ENCODE measurements at regions not wholly inside any gene's neighbourhood (a gene's known extent, or its start where the extent isn't known, plus 50 kb on each side); places are given as distances from the start of the nearest gene placed in this dataset.

DNA sequence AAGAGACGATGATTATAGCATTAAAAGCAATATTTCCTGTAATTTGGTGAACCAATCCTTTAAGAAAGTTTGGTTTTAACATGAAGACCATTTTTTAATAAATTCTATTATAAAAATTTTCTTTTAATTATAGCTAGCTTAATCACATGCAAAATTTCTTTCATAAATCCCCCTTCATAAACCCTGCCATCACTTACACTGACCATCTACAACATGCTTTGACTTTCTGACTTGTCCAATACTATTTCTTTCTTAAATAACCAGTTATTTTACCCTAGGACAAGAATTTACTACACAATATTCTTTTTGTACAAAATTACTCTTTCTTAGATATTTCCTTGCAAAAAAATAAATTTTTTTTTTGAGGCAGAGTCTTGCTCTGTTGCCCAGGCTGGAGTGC is 1334.8 kb downstream of the CDH11 start:
- H2BK5ac ChIP-seq (ENCODE audit: low read length), result no peak overlapping the region
- no peak overlapping the region for H2BK15ac ChIP-seq (ENCODE audit: low read length)
- H4K91ac ChIP-seq (ENCODE audit: low read depth, low read length, poor library complexity), result no peak overlapping the region
- H2BK12ac ChIP-seq (ENCODE audit: low read length), result no peak overlapping the region
- H3K4me1 ChIP-seq (ENCODE audit: control insufficient read depth in 2 of 2, insufficient read depth in 1 of 2, low read depth in 1 of 2, low read length in 2 of 2), result no peaks in the 10 kb centered on the region
- no peak overlapping the region for H2BK120ac ChIP-seq (ENCODE audit: low read depth, low read length)
- H3K9ac ChIP-seq (ENCODE audit: low read depth, low read length, poor library complexity), result no peak overlapping the region
- WGBS, 2 donors (ENCODE audit: extremely low coverage in 2 of 2, insufficient read length in 2 of 2, insufficient replicate concordance in 1 of 2), result no CpG with 5 or more reads among the region's 1 CpG
- no peak for DNase-seq (ENCODE audit: low spot score)
- peaks cover 9 to 15% of the 10 kb centered on the region in 2 donors for H3K9me3 ChIP-seq (replicated peaks in 1 of 2; ENCODE audit: control insufficient read depth in 2 of 2, insufficient read depth in 1 of 2, low read depth in 1 of 2, low read length in 2 of 2)
- H3K79me1 ChIP-seq (ENCODE audit: low read depth, low read length), result no peaks in the 10 kb centered on the region
- H3K23ac ChIP-seq (ENCODE audit: low read depth, low read length, poor library complexity), result no peak overlapping the region
- H3K4me2 ChIP-seq (ENCODE audit: insufficient read depth, low read length, poor library complexity, severe bottlenecking), result no peak overlapping the region
- no peak overlapping the region for H4K8ac ChIP-seq (ENCODE audit: low read depth, low read length)
- H3K27ac ChIP-seq (replicated peaks; ENCODE audit: low read length), result no peak overlapping the region
- H3K27me3 ChIP-seq (ENCODE audit: control insufficient read depth in 3 of 3, insufficient read depth in 3 of 3, low read depth in 1 of 3, low read length in 3 of 3), result no peaks in the 10 kb centered on the region
- H3K4me3 ChIP-seq (ENCODE audit: low read length in 2 of 2), result no peak overlapping the region
- H3K14ac ChIP-seq (ENCODE audit: low read length), result no peak overlapping the region
- H3K36me3 ChIP-seq (replicated peaks in 1 of 2; ENCODE audit: control insufficient read depth in 2 of 2, insufficient read depth in 2 of 2, low read length in 2 of 2), result no peaks in the 10 kb centered on the region
- no peak overlapping the region for H2AFZ ChIP-seq (ENCODE audit: low read length)
- no peak overlapping the region for H3K4ac ChIP-seq (ENCODE audit: low read length)
- H3K18ac ChIP-seq (ENCODE audit: low read length), result no peak overlapping the region
- no peak overlapping the region for H2AK5ac ChIP-seq (ENCODE audit: low read depth, low read length)

- H3K36me3 ChIP-seq (replicated peaks in 1 of 2; ENCODE audit: control insufficient read depth in 2 of 2, insufficient read depth in 2 of 2, low read length in 2 of 2), result no peaks in the 10 kb centered on the region
- H3K79me1 ChIP-seq (ENCODE audit: low read depth, low read length), result no peaks in the 10 kb centered on the region
- no peak overlapping the region for H3K14ac ChIP-seq (ENCODE audit: low read length)
- H3K27me3 ChIP-seq (ENCODE audit: control insufficient read depth in 3 of 3, insufficient read depth in 3 of 3, low read depth in 1 of 3, low read length in 3 of 3), result no peaks in the 10 kb centered on the region
- H2AK5ac ChIP-seq (ENCODE audit: low read depth, low read length), result no peak overlapping the region
- H3K18ac ChIP-seq (ENCODE audit: low read length), result no peak overlapping the region
- H3K9ac ChIP-seq (ENCODE audit: low read depth, low read length, poor library complexity), result no peak overlapping the region
- H3K4me2 ChIP-seq (ENCODE audit: insufficient read depth, low read length, poor library complexity, severe bottlenecking), result no peak overlapping the region
- H3K9me3 ChIP-seq (replicated peaks in 1 of 2; ENCODE audit: control insufficient read depth in 2 of 2, insufficient read depth in 1 of 2, low read depth in 1 of 2, low read length in 2 of 2), result peaks cover 9 to 15% of the 10 kb centered on the region in 2 donors
- no peak overlapping the region for H2BK15ac ChIP-seq (ENCODE audit: low read length)
- no peak overlapping the region for H2AFZ ChIP-seq (ENCODE audit: low read length)
- H3K27ac ChIP-seq (replicated peaks; ENCODE audit: low read length), result no peak overlapping the region
- no peak overlapping the region for H3K23ac ChIP-seq (ENCODE audit: low read depth, low read length, poor library complexity)
- no peak overlapping the region for H4K91ac ChIP-seq (ENCODE audit: low read depth, low read length, poor library complexity)
- H2BK5ac ChIP-seq (ENCODE audit: low read length), result no peak overlapping the region
- no peak for DNase-seq (ENCODE audit: low spot score)
- no CpG with 5 or more reads among the region's 2 CpGs for WGBS, 2 donors (ENCODE audit: extremely low coverage in 2 of 2, insufficient read length in 2 of 2, insufficient replicate concordance in 1 of 2)
- H2BK120ac ChIP-seq (ENCODE audit: low read depth, low read length), result no peak overlapping the region
- no peak overlapping the region for H3K4ac ChIP-seq (ENCODE audit: low read length)
- no peak overlapping the region for H3K4me3 ChIP-seq (ENCODE audit: low read length in 2 of 2)
- no peaks in the 10 kb centered on the region for H3K4me1 ChIP-seq (ENCODE audit: control insufficient read depth in 2 of 2, insufficient read depth in 1 of 2, low read depth in 1 of 2, low read length in 2 of 2)
- H4K8ac ChIP-seq (ENCODE audit: low read depth, low read length), result no peak overlapping the region
- no peak overlapping the region for H2BK12ac ChIP-seq (ENCODE audit: low read length)
Observed at GRCh38 chr16:63785170-63785569, 1336.7 kb downstream of the CDH11 start.

DNA sequence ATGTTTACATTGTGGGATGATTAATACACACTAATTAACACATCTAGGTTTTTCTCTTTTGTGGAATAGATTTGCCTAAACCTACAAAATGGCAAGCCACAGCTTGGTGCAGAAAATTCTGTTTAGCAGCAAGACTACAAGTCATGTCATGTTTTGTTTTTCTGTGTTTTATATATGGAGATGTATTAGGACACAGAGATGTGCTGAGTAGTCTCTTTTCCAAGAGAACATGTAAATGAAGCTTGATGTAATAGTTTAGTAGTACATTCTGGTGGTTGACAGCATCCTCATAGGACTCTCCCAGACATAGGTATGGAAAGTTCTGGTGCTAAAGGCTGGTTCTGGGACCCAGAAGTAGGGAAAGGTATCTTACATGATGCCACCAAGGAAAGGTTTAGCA is 1345.4 kb downstream of the CDH11 start:
- Histone ChIP-seq H3K9me3 (replicated peaks in 1 of 2; ENCODE audit: control insufficient read depth in 2 of 2, insufficient read depth in 1 of 2, low read depth in 1 of 2, low read length in 2 of 2) (no peaks in the 10 kb centered on the region), H2AFZ (ENCODE audit: low read length) (no peak overlapping the region), H3K18ac (ENCODE audit: low read length) (no peak overlapping the region), H2BK120ac (ENCODE audit: low read depth, low read length) (no peak overlapping the region), H4K8ac (ENCODE audit: low read depth, low read length) (no peak overlapping the region), H2BK5ac (ENCODE audit: low read length) (no peak overlapping the region), H3K79me1 (ENCODE audit: low read depth, low read length) (no peaks in the 10 kb centered on the region), H3K27ac (replicated peaks; ENCODE audit: low read length) (no peak overlapping the region), H4K91ac (ENCODE audit: low read depth, low read length, poor library complexity) (no peak overlapping the region), H2BK12ac (ENCODE audit: low read length) (no peak overlapping the region), H3K14ac (ENCODE audit: low read length) (no peak overlapping the region), H3K4me2 (ENCODE audit: insufficient read depth, low read length, poor library complexity, severe bottlenecking) (no peak overlapping the region), H2AK5ac (ENCODE audit: low read depth, low read length) (no peak overlapping the region), H2BK15ac (ENCODE audit: low read length) (no peak overlapping the region), H3K27me3 (ENCODE audit: control insufficient read depth in 3 of 3, insufficient read depth in 3 of 3, low read depth in 1 of 3, low read length in 3 of 3) (no peaks in the 10 kb centered on the region), H3K4me3 (ENCODE audit: low read length in 2 of 2) (no peak overlapping the region), H3K36me3 (replicated peaks in 1 of 2; ENCODE audit: control insufficient read depth in 2 of 2, insufficient read depth in 2 of 2, low read length in 2 of 2) (no peaks in the 10 kb centered on the region), H3K4ac (ENCODE audit: low read length) (no peak overlapping the region), H3K23ac (ENCODE audit: low read depth, low read length, poor library complexity) (no peak overlapping the region), H3K9ac (ENCODE audit: low read depth, low read length, poor library complexity) (no peak overlapping the region), H3K4me1 (ENCODE audit: control insufficient read depth in 2 of 2, insufficient read depth in 1 of 2, low read depth in 1 of 2, low read length in 2 of 2) (no peaks in the 10 kb centered on the region)
- DNase-seq (ENCODE audit: low spot score), result no peak

- Histone ChIP-seq H2BK15ac (ENCODE audit: low read length) (no peak overlapping the region), H3K23ac (ENCODE audit: low read depth, low read length, poor library complexity) (no peak overlapping the region), H3K9me3 (replicated peaks in 1 of 2; ENCODE audit: control insufficient read depth in 2 of 2, insufficient read depth in 1 of 2, low read depth in 1 of 2, low read length in 2 of 2) (no peaks in the 10 kb centered on the region), H2BK120ac (ENCODE audit: low read depth, low read length) (no peak overlapping the region), H2AFZ (ENCODE audit: low read length) (no peak overlapping the region), H2BK12ac (ENCODE audit: low read length) (no peak overlapping the region), H2AK5ac (ENCODE audit: low read depth, low read length) (no peak overlapping the region), H3K27ac (replicated peaks; ENCODE audit: low read length) (no peak overlapping the region), H3K79me1 (ENCODE audit: low read depth, low read length) (no peaks in the 10 kb centered on the region), H3K4me2 (ENCODE audit: insufficient read depth, low read length, poor library complexity, severe bottlenecking) (no peak overlapping the region), H3K36me3 (replicated peaks in 1 of 2; ENCODE audit: control insufficient read depth in 2 of 2, insufficient read depth in 2 of 2, low read length in 2 of 2) (no peaks in the 10 kb centered on the region), H3K14ac (ENCODE audit: low read length) (no peak overlapping the region), H3K4me3 (ENCODE audit: low read length in 2 of 2) (no peak overlapping the region), H3K27me3 (ENCODE audit: control insufficient read depth in 3 of 3, insufficient read depth in 3 of 3, low read depth in 1 of 3, low read length in 3 of 3) (no peaks in the 10 kb centered on the region), H3K4ac (ENCODE audit: low read length) (no peak overlapping the region), H3K9ac (ENCODE audit: low read depth, low read length, poor library complexity) (no peak overlapping the region), H3K4me1 (ENCODE audit: control insufficient read depth in 2 of 2, insufficient read depth in 1 of 2, low read depth in 1 of 2, low read length in 2 of 2) (no peaks in the 10 kb centered on the region), H4K91ac (ENCODE audit: low read depth, low read length, poor library complexity) (no peak overlapping the region), H2BK5ac (ENCODE audit: low read length) (no peak overlapping the region), H3K18ac (ENCODE audit: low read length) (no peak overlapping the region), H4K8ac (ENCODE audit: low read depth, low read length) (no peak overlapping the region)
- DNase-seq (ENCODE audit: low spot score), result no peak
Observed at GRCh38 chr16:63776034-63776433, 1345.8 kb downstream of the CDH11 start.
